ENCODE measurements at regions not wholly inside any gene's neighbourhood (a gene's known extent, or its start where the extent isn't known, plus 50 kb on each side); places are given as distances from the start of the nearest gene placed in this dataset.

DNA sequence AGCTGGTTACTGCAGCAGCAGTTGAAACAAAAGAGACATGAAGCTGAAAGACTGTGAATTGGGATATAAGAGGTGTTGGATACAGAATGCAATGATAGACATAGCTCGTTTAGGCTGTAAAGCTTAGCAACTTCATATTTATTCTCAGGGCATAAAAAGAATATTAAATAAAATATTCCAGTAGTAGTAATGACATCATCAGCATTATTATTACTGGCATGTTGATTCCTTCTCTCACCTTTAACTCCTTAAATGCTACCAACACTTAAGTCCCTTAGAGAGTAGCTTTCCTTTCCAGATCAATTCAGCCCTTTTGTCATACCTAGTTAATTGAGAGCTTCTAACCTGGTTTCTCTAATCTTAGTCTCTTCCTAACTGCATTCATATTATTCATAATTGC is 81.4 kb upstream of the STXBP5 start:
- Histone ChIP-seq H3K27ac (ENCODE audit: low read length) (no peak overlapping the region), H3K27me3 (ENCODE audit: insufficient read depth, low read length, poor library complexity) (peaks cover 4% of the 10 kb centered on the region), H3K4me1 (ENCODE audit: insufficient read depth, low read length) (no peaks in the 10 kb centered on the region), H3K4me2 (ENCODE audit: insufficient read depth, low read length) (no peak overlapping the region), H3K9me3 (ENCODE audit: insufficient read depth, low read length, severe bottlenecking) (no peaks in the 10 kb centered on the region), H3K36me3 (ENCODE audit: insufficient read depth, low read length) (no peaks in the 10 kb centered on the region), H2AFZ (ENCODE audit: low read depth, low read length) (no peak overlapping the region), H4K20me1 (ENCODE audit: insufficient read depth, low read length) (no peaks in the 10 kb centered on the region), H3K9ac (ENCODE audit: low read depth, low read length) (no peak overlapping the region), H3K79me2 (ENCODE audit: insufficient read depth, low read length) (no peaks in the 10 kb centered on the region), H3K4me3 (ENCODE audit: low read depth in 1 of 2, low read length in 2 of 2) (no peak overlapping the region)
- TF ChIP-seq EZH2 (IDR thresholded peaks at IDR 0.05; ENCODE audit: borderline replicate concordance, low read depth, low read length, severe bottlenecking): no peak
- TF ChIP-seq CTCF (IDR thresholded peaks at IDR 0.05; ENCODE audit: borderline replicate concordance, extremely low read depth, low read length, poor library complexity, severe bottlenecking): no peak
- no peak for ATAC-seq (ENCODE audit: insufficient read depth, low read depth)
- no peak for DNase-seq

DNA sequence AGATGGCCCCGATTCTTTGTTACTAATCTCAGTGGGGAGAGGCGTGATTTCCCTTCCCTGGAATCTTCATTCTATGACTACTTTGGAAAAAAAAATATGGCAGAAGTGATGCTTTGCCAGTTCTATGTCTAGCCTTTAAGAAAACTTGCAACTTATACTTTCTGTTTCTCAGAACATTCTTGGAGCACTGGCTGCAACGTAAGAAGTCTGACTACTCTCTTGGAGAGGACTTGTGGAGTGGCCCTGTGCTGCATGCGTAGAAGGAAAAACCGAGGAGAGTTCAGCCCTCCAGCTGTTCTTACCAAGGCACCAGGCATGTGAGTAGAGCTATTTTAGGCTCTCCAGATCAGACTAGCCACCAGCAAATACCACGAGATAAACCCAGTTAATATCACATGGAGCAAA is 77.6 kb upstream of the STXBP5 start:
- H3K36me3 ChIP-seq (ENCODE audit: insufficient read depth, low read length): no peaks in the 10 kb centered on the region
- H2AFZ ChIP-seq (ENCODE audit: low read depth, low read length): no peak overlapping the region
- H3K27me3 ChIP-seq (ENCODE audit: insufficient read depth, low read length, poor library complexity): no peaks in the 10 kb centered on the region
- H3K4me2 ChIP-seq (ENCODE audit: insufficient read depth, low read length): no peak overlapping the region
- H3K27ac ChIP-seq (ENCODE audit: low read length): no peak overlapping the region
- no peak for TF ChIP-seq EZH2 (IDR thresholded peaks at IDR 0.05; ENCODE audit: borderline replicate concordance, low read depth, low read length, severe bottlenecking)
- TF ChIP-seq CTCF (IDR thresholded peaks at IDR 0.05; ENCODE audit: borderline replicate concordance, extremely low read depth, low read length, poor library complexity, severe bottlenecking): no peak
- ATAC-seq (ENCODE audit: insufficient read depth, low read depth) (no peak), DNase-seq (no peak)
- H3K79me2 ChIP-seq (ENCODE audit: insufficient read depth, low read length): no peaks in the 10 kb centered on the region
- no peak overlapping the region for H3K4me3 ChIP-seq (ENCODE audit: low read depth in 1 of 2, low read length in 2 of 2)
- H3K9me3 ChIP-seq (ENCODE audit: insufficient read depth, low read length, severe bottlenecking): no peaks in the 10 kb centered on the region
- H3K9ac ChIP-seq (ENCODE audit: low read depth, low read length): no peak overlapping the region
- H4K20me1 ChIP-seq (ENCODE audit: insufficient read depth, low read length): no peaks in the 10 kb centered on the region
- H3K4me1 ChIP-seq (ENCODE audit: insufficient read depth, low read length): no peaks in the 10 kb centered on the region

DNA sequence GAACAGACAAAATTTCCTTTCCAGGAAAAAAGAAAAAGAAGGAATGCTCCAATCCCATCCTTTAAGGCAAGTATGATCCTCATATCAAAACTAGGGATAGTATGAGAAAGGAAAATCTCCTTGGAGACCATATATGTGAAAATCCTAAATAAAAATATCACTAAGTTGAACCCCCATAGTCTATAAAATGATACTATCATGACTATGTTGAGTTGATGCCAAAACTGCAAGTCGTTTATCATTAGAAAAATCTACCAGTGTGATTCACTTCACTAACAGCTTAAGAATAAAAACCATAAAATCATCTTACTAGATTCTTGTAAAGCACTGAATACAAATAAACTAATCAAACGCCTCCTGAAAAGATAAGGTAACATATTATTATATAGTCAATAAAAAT is 76.6 kb upstream of the STXBP5 start:
- no peaks in the 10 kb centered on the region for H3K79me2 ChIP-seq (ENCODE audit: insufficient read depth, low read length)
- H3K9ac ChIP-seq (ENCODE audit: low read depth, low read length): no peak overlapping the region
- no peaks in the 10 kb centered on the region for H3K27me3 ChIP-seq (ENCODE audit: insufficient read depth, low read length, poor library complexity)
- TF ChIP-seq EZH2 (IDR thresholded peaks at IDR 0.05; ENCODE audit: borderline replicate concordance, low read depth, low read length, severe bottlenecking) (no peak), CTCF (IDR thresholded peaks at IDR 0.05; ENCODE audit: borderline replicate concordance, extremely low read depth, low read length, poor library complexity, severe bottlenecking) (no peak)
- ATAC-seq (ENCODE audit: insufficient read depth, low read depth) (no peak), DNase-seq (no peak)
- H4K20me1 ChIP-seq (ENCODE audit: insufficient read depth, low read length): no peaks in the 10 kb centered on the region
- no peak overlapping the region for H3K4me3 ChIP-seq (ENCODE audit: low read depth in 1 of 2, low read length in 2 of 2)
- no peaks in the 10 kb centered on the region for H3K36me3 ChIP-seq (ENCODE audit: insufficient read depth, low read length)
- no peak overlapping the region for H2AFZ ChIP-seq (ENCODE audit: low read depth, low read length)
- no peak overlapping the region for H3K4me2 ChIP-seq (ENCODE audit: insufficient read depth, low read length)
- no peaks in the 10 kb centered on the region for H3K9me3 ChIP-seq (ENCODE audit: insufficient read depth, low read length, severe bottlenecking)
- H3K27ac ChIP-seq (ENCODE audit: low read length): no peak overlapping the region
- no peaks in the 10 kb centered on the region for H3K4me1 ChIP-seq (ENCODE audit: insufficient read depth, low read length)

DNA sequence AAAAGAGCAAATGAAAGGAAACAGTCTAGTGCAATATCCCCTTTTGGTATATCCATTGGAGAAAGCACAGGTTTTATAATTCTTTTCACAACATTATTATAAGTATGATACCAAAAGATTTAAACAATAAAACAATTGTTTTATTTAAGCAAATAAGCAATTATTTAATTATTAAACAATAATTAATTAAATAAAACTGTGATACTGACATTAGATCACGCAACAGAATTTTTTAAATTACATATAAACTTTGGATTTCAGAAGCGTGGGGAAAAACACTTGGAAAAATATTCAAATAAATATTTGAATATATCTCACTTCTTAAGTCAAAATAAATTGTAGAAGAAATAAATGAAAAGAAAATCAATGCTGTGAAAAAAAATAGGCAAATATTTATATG is 76.2 kb upstream of the STXBP5 start:
- Histone ChIP-seq H3K4me2 (ENCODE audit: insufficient read depth, low read length) (no peak overlapping the region), H3K79me2 (ENCODE audit: insufficient read depth, low read length) (no peaks in the 10 kb centered on the region)
- TF ChIP-seq EZH2 (IDR thresholded peaks at IDR 0.05; ENCODE audit: borderline replicate concordance, low read depth, low read length, severe bottlenecking) (no peak), CTCF (IDR thresholded peaks at IDR 0.05; ENCODE audit: borderline replicate concordance, extremely low read depth, low read length, poor library complexity, severe bottlenecking) (no peak)

More for the DNA sequence above, 76.2 kb upstream of the STXBP5 start:
- Histone ChIP-seq H3K4me1 (ENCODE audit: insufficient read depth, low read length) (no peaks in the 10 kb centered on the region), H3K36me3 (ENCODE audit: insufficient read depth, low read length) (no peaks in the 10 kb centered on the region), H4K20me1 (ENCODE audit: insufficient read depth, low read length) (no peaks in the 10 kb centered on the region), H3K27ac (ENCODE audit: low read length) (no peak overlapping the region), H3K27me3 (ENCODE audit: insufficient read depth, low read length, poor library complexity) (no peaks in the 10 kb centered on the region), H3K9ac (ENCODE audit: low read depth, low read length) (no peak overlapping the region), H3K4me3 (ENCODE audit: low read depth in 1 of 2, low read length in 2 of 2) (no peak overlapping the region), H3K9me3 (ENCODE audit: insufficient read depth, low read length, severe bottlenecking) (no peaks in the 10 kb centered on the region), H2AFZ (ENCODE audit: low read depth, low read length) (no peak overlapping the region)
- ATAC-seq (ENCODE audit: insufficient read depth, low read depth): no peak
- no peak for DNase-seq
